ENCODE measurements at regions not wholly inside any gene's neighbourhood (a gene's known extent, or its start where the extent isn't known, plus 50 kb on each side); places are given as distances from the start of the nearest gene placed in this dataset.

- in situ Hi-C loops (cut with MboI; ENCODE audit: low pct_unique_long_range_greater_than_20kb, low sequenced_read_pairs, unreplicated experiment) = no loop called here
- TF ChIP-seq, protein P1, sequence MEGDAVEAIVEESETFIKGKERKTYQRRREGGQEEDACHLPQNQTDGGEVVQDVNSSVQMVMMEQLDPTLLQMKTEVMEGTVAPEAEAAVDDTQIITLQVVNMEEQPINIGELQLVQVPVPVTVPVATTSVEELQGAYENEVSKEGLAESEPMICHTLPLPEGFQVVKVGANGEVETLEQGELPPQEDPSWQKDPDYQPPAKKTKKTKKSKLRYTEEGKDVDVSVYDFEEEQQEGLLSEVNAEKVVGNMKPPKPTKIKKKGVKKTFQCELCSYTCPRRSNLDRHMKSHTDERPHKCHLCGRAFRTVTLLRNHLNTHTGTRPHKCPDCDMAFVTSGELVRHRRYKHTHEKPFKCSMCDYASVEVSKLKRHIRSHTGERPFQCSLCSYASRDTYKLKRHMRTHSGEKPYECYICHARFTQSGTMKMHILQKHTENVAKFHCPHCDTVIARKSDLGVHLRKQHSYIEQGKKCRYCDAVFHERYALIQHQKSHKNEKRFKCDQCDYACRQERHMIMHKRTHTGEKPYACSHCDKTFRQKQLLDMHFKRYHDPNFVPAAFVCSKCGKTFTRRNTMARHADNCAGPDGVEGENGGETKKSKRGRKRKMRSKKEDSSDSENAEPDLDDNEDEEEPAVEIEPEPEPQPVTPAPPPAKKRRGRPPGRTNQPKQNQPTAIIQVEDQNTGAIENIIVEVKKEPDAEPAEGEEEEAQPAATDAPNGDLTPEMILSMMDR (IDR thresholded peaks at IDR 0.05; ENCODE audit: extremely low read depth, insufficient read depth, missing control alignments) = no peak
- no peak for DNase-seq (ENCODE audit: low spot score)
These were observed 61.6 kb upstream of the IQSEC1 start for GRCh38 chr3:13134879-13135206.

DNA sequence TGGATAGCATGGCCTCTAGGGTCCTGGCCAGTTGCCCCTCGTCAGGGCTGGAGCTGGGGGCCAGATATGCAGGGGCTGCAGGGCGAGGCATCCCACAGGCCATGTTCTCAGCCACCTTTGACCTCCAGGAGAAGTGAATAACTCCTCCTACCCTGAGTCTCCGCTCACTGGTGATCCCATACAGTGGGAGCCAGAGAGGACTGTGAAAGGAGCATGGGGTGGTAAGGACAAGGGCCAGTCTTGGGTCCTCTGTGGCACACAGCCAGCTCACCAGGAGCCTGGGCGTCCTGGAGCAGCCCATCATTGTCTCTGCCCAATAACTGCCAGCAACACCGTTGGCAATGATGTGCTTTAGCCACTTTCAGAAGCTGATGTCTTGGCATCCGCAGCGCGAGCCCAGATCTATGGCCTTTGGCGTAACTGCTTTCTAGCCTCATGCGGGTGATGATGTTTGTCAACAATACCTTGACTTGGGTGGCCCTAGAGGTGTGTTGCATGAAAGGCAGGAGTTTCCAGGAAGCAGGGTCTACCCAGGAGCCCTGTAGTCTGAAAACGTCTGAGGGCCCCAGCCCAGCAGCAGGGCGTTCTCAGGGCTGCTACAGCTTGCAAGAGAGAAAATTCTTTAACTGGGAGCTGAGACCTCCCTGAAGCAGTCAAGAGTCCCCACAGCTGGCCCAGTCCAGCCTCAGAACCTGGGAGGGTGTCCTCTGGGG, 61.1 kb upstream of the IQSEC1 start:
- TF ChIP-seq, protein P1 (IDR thresholded peaks at IDR 0.05; ENCODE audit: extremely low read depth, insufficient read depth, missing control alignments) = no peak
- in situ Hi-C loops (cut with MboI; ENCODE audit: low pct_unique_long_range_greater_than_20kb, low sequenced_read_pairs, unreplicated experiment) = no loop called here
- no peak for DNase-seq (ENCODE audit: low spot score)

DNA sequence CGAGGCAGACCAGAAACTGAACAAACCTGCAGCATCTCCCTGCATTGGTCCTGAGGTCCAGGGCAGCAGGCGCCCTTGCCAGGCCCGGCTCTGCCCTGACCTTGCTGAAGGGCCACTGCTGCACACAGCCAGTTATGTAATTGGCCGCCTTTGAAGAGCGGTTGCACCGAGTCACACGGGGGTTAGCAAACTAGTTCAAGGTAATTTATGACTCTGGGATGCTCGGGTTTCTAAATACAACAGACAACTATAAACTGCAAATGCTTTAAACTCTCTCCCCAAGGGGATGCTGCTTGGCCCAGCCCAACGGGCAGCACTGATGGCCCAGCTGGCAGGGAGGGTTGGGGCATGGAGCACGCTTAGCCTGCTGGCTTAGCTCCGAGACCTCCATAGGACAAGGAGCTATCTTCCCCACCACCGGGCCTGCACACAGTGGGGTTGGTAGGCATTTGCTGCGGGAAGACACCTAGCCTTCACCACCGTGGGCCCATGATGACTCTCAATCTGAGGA, 60.3 kb upstream of the IQSEC1 start:
- no peak for DNase-seq (ENCODE audit: low spot score)
- in situ Hi-C loops (cut with MboI; ENCODE audit: low pct_unique_long_range_greater_than_20kb, low sequenced_read_pairs, unreplicated experiment) = no loop called here
- TF ChIP-seq, protein P1 (IDR thresholded peaks at IDR 0.05; ENCODE audit: extremely low read depth, insufficient read depth, missing control alignments) = no peak

DNA sequence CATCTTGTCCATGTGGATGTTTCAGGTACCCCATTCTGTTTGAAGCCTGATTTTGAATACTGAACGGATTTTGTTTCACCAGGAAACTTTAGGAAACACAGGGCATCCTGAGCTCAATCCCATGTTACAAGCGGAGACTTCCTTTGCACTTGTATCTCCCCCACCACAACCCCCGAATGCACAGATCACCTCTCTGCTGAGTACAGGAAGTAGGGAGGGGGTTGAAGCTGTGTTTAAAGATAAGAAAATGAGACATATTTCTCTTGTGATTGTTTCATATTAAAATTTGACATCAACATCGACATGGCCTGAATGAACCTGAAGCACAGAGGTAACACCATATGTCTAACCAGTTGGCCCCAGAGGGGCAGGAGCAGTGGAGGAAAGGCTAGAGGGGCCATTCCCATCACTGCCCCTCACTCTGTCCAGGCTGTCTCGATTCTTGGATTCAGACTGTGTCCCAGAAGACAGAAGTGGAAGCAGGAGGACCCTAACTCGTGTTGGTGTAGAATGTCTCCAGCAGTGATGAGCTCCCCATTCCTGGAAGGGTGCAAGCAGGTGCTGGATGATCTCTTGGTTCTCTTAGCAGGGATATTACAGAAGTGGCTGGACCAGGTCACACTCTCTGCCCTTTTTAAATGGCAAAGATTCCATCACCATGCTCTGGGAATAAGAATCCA, 59.6 kb upstream of the IQSEC1 start:
- in situ Hi-C loops (cut with MboI; ENCODE audit: low pct_unique_long_range_greater_than_20kb, low sequenced_read_pairs, unreplicated experiment) = no loop called here
- no peak for DNase-seq (ENCODE audit: low spot score)
- TF ChIP-seq, protein P1 (IDR thresholded peaks at IDR 0.05; ENCODE audit: extremely low read depth, insufficient read depth, missing control alignments) = no peak

GRCh38 chr3:13132281-13132680, 59.1 kb upstream of the IQSEC1 start:
- DNase-seq (ENCODE audit: low spot score) = no peak
- in situ Hi-C loops (cut with MboI; ENCODE audit: low pct_unique_long_range_greater_than_20kb, low sequenced_read_pairs, unreplicated experiment) = no loop called here
- TF ChIP-seq, protein P1 (IDR thresholded peaks at IDR 0.05; ENCODE audit: extremely low read depth, insufficient read depth, missing control alignments) = no peak

DNA sequence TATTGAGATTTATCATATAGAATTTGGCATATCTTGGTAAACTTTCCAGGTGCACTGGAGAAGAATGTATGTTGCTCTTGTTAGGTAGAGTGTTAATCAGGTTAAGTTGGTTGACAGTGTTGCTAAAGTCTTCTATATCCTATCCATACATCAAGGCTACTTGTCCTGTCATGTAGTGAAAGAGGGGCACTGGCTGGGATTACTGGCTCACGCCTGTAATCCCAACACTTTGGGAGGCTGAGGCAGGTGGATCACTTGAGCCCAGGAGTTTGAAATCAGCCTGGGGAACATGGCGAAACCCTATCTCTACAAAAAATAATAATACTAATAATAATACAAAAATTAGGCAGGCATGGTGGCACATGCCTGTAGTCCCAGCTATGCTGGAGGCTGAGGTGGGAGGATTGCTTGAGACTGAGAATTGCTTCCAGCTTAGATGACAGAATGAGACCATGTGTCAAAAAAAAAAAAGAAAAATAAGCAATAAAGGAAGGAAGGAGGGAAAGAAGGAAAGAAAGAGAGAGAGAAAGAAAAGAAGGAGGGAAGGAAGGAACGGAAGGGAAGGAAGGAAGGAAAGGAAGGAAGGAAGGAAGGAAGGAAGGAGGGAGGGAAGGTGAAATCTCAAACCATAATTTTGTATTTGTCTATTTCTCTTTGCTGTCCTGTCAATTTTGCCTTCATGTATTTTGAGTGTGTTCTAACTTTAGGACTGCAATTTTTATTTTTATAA, 57.4 kb upstream of the IQSEC1 start:
- no peak for DNase-seq (ENCODE audit: low spot score)
- in situ Hi-C loops (cut with MboI; ENCODE audit: low pct_unique_long_range_greater_than_20kb, low sequenced_read_pairs, unreplicated experiment) = no loop called here
- TF ChIP-seq, protein P1 (IDR thresholded peaks at IDR 0.05; ENCODE audit: extremely low read depth, insufficient read depth, missing control alignments) = no peak
